H9 (cell line): ENCODE measurements at regions not wholly inside any gene's neighbourhood (a gene's known extent, or its start where the extent isn't known, plus 50 kb on each side); places are given as distances from the start of the nearest gene placed in this dataset.

Experiments
- DNase-seq: peaks from one replicate; pipeline ENCODE4 v3.0.0-alpha.2; 2017
- H2AFZ ChIP-seq: one replicate; pipeline ENCODE4 v1.6.1; 2013; ENCODE audit warnings: mild to moderate bottlenecking, low read length, control low read depth, moderate library complexity
- H2AK5ac ChIP-seq: 2 replicates; pipeline ENCODE4 v1.6.1; 2013; ENCODE audit warnings: low read length, control low read depth, mixed read lengths; ENCODE audit not compliant: insufficient read length
- H2BK120ac ChIP-seq: one replicate; pipeline ENCODE4 v1.6.1; 2013; ENCODE audit warnings: low read depth, mild to moderate bottlenecking, low read length, control low read depth, inconsistent platforms; ENCODE audit not compliant: poor library complexity, severe bottlenecking
- H2BK12ac ChIP-seq: 2 replicates; pipeline ENCODE4 v1.6.1; 2013; ENCODE audit warnings: low read length, control low read depth, mixed read lengths, low read depth; ENCODE audit not compliant: insufficient read length
- H2BK15ac ChIP-seq: 2 replicates; pipeline ENCODE4 v1.6.1; 2013; ENCODE audit warnings: low read depth, low read length, control low read depth
- H2BK20ac ChIP-seq: one replicate; pipeline ENCODE4 v1.6.1; 2013; ENCODE audit warnings: low read depth, mild to moderate bottlenecking, low read length, control low read depth, inconsistent platforms; ENCODE audit not compliant: poor library complexity, severe bottlenecking
- H2BK5ac ChIP-seq: 2 replicates; pipeline ENCODE4 v1.6.1; 2013; ENCODE audit warnings: low read length, control low read depth, mixed read lengths; ENCODE audit not compliant: insufficient read length
- H3K14ac ChIP-seq: 2 replicates; pipeline ENCODE4 v1.6.1; 2013; ENCODE audit warnings: low read length, control low read depth; ENCODE audit not compliant: insufficient read depth
- H3K18ac ChIP-seq: 2 replicates; pipeline ENCODE4 v1.6.1; 2013; ENCODE audit warnings: low read depth, mild to moderate bottlenecking, mixed read lengths, low read length, control low read depth; ENCODE audit not compliant: insufficient read length
- H3K23ac ChIP-seq: 2 replicates; pipeline ENCODE4 v1.6.1; 2013; ENCODE audit warnings: low read length, control low read depth, mixed read lengths, low read depth; ENCODE audit not compliant: insufficient read length
- H3K23me2 ChIP-seq: 2 replicates; pipeline ENCODE4 v1.6.1; 2013; ENCODE audit warnings: low read depth, mild to moderate bottlenecking, mixed read lengths, low read length, control low read depth; ENCODE audit not compliant: insufficient read length, poor library complexity, severe bottlenecking
- H3K27ac ChIP-seq: 2 replicates; pipeline ENCODE4 v1.5.1; 2013; ENCODE audit warnings: low read length, control low read depth, mixed read lengths, low read depth; ENCODE audit not compliant: insufficient read length
- H3K27me3 ChIP-seq: 2 replicates; pipeline ENCODE4 v1.6.1; 2013; ENCODE audit warnings: low read length, control low read depth, inconsistent platforms; ENCODE audit not compliant: insufficient read depth
- H3K4ac ChIP-seq: 2 replicates; pipeline ENCODE4 v1.6.1; 2013; ENCODE audit warnings: low read depth, mild to moderate bottlenecking, control low read depth, inconsistent platforms, low read length, moderate library complexity
- H3K4me1 ChIP-seq: 2 replicates; pipeline ENCODE4 v1.6.1; 2013; ENCODE audit warnings: low read length, control low read depth, inconsistent platforms; ENCODE audit not compliant: insufficient read depth
- H3K4me2 ChIP-seq: 2 replicates; pipeline ENCODE4 v1.6.1; 2013; ENCODE audit warnings: low read length, control low read depth, mixed read lengths; ENCODE audit not compliant: insufficient read length, insufficient read depth
- H3K56ac ChIP-seq: 2 replicates; pipeline ENCODE4 v1.6.1; 2013; ENCODE audit warnings: low read depth, mild to moderate bottlenecking, mixed read lengths, low read length, control low read depth; ENCODE audit not compliant: insufficient read length
- H3K79me1 ChIP-seq: 2 replicates; pipeline ENCODE4 v1.6.1; 2013; ENCODE audit warnings: low read depth, mild to moderate bottlenecking, moderate library complexity, low read length, control low read depth, inconsistent platforms; ENCODE audit not compliant: insufficient read depth, poor library complexity, severe bottlenecking
- H3K79me2 ChIP-seq: 2 replicates; pipeline ENCODE4 v1.6.1; 2013; ENCODE audit warnings: low read length, control low read depth, inconsistent platforms; ENCODE audit not compliant: insufficient read depth
- H3K9ac ChIP-seq: 2 replicates; pipeline ENCODE4 v1.6.1; 2013; ENCODE audit warnings: low read length, control low read depth, mixed read lengths; ENCODE audit not compliant: insufficient read length; ENCODE audit errors: extremely low read depth
- H3K9me3 ChIP-seq: one replicate; pipeline ENCODE4 v1.6.1; 2013; ENCODE audit warnings: low read depth, low read length, inconsistent platforms; ENCODE audit not compliant: control insufficient read depth
- H3T11ph ChIP-seq: one replicate; pipeline ENCODE4 v1.6.1; 2013; ENCODE audit warnings: mild to moderate bottlenecking, low read length, control low read depth, inconsistent platforms
- H4K20me1 ChIP-seq: one replicate; pipeline ENCODE4 v1.6.1; 2013; ENCODE audit not compliant: control insufficient read depth, insufficient read length, insufficient read depth
- H4K5ac ChIP-seq: 2 replicates; pipeline ENCODE4 v1.6.1; 2013; ENCODE audit warnings: low read depth, mild to moderate bottlenecking, mixed read lengths, low read length, control low read depth; ENCODE audit not compliant: insufficient read length
- H4K8ac ChIP-seq: replicated peaks from 2 replicates; pipeline ENCODE4 v1.6.1; 2013; ENCODE audit warnings: low read length, control low read depth, mixed read lengths, low read depth; ENCODE audit not compliant: insufficient read length
- H4K91ac ChIP-seq: 2 replicates; pipeline ENCODE4 v1.6.1; 2013; ENCODE audit warnings: low read depth, mild to moderate bottlenecking, moderate library complexity, mixed read lengths, low read length, control low read depth; ENCODE audit not compliant: insufficient read length
- H3K27ac Mint-ChIP-seq, 3 experiments: 2 replicates in 2 of 3; 3 replicates in 1 of 3; pipeline ENCODE4 v1.8.0; 2020 to 2021; ENCODE audit warnings: mixed read lengths in 3 of 3, mild to moderate bottlenecking in 1 of 3, moderate library complexity in 1 of 3
- H3K27me3 Mint-ChIP-seq: 2 replicates; pipeline ENCODE4 v1.8.0; 2021; ENCODE audit warnings: low read depth, mild to moderate bottlenecking, moderate library complexity, mixed read lengths
- H3K36me3 Mint-ChIP-seq, 3 experiments: 2 replicates in 2 of 3; 3 replicates in 1 of 3; pipeline ENCODE4 v1.8.0; 2020 to 2021; ENCODE audit warnings: low read depth in 3 of 3, mixed read lengths in 3 of 3; ENCODE audit not compliant: insufficient read depth in 1 of 3
- H3K4me1 Mint-ChIP-seq, 2 experiments: 2 replicates each; pipeline ENCODE4 v1.8.0; 2020; ENCODE audit warnings: mixed read lengths in 2 of 2
- H3K4me3 Mint-ChIP-seq, 2 experiments: 2 replicates in 1 of 2; 3 replicates in 1 of 2; pipeline ENCODE4 v1.8.0; 2020 to 2021; ENCODE audit warnings: mild to moderate bottlenecking in 2 of 2, mixed read lengths in 2 of 2, moderate library complexity in 1 of 2
- H3K9me3 Mint-ChIP-seq, 2 experiments: 2 replicates in 1 of 2; 3 replicates in 1 of 2; pipeline ENCODE4 v1.8.0; 2020; ENCODE audit warnings: mild to moderate bottlenecking in 2 of 2, mixed read lengths in 2 of 2, moderate library complexity in 1 of 2
- CTCF ChIP-seq: fragments of 200-600 bp; sonication (generic); conservative IDR thresholded peaks from 3 replicates; pipeline ENCODE4 v1.8.0; 2021; ENCODE audit warnings: antibody characterized with exemption, mild to moderate bottlenecking
- WGBS: extraction: QIAGEN DNeasy Blood & Tissue Kit; methylation state at CpG from one replicate; pipeline ENCODE4 v1.1.7; 2013; ENCODE audit warnings: missing lambda C conversion rate, low lambda C conversion rate, mixed read lengths; ENCODE audit not compliant: insufficient read length; ENCODE audit errors: extremely low coverage; 5-methylcytosine and 5-hydroxymethylcytosine counted together

DNA sequence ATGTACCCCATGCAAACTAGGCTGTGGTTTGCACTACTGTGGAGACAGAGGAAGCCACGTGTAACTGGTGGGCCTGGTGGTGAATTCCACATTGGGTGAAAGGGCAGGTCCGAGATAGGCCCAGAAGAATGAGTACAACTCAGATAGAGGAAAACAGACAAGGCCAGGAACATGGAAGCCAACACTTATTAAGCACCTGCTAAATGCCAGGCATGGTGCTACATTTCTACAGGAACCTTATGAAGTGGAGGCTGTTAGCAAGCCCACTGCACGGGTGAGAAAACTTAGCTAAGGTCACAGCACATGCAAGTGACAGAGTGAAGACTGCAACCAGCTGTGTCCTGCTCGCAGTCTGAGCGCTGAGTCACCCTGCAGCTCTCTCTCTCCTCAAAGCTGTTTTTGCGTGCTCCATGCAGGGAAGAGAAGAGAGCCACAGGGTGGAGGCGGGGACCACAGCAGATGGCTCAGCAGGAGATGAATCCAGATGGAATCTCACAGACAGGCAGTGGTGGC, 65.5 kb upstream of the SPTLC1 start:
- Histone ChIP-seq H3K14ac (no peak overlapping the region), H2BK5ac (no peak overlapping the region), H3K79me1 (no peaks in the 10 kb centered on the region), H2BK12ac (no peak overlapping the region), H2BK15ac (no peak overlapping the region), H4K5ac (no peak overlapping the region), H3K23ac (no peak overlapping the region), H2BK20ac (no peak overlapping the region), H3K18ac (no peak overlapping the region), H3T11ph (no peak overlapping the region), H2AFZ (no peak overlapping the region), H3K9ac (no peak overlapping the region), H4K20me1 (no peaks in the 10 kb centered on the region), H4K8ac (no peak overlapping the region), H3K4me2 (no peak overlapping the region), H4K91ac (no peak overlapping the region), H3K23me2 (no peaks in the 10 kb centered on the region), H3K27ac (no peak overlapping the region), H2BK120ac (no peak overlapping the region), H3K56ac (no peak overlapping the region), H3K9me3 (no peaks in the 10 kb centered on the region), H3K27me3 (no peaks in the 10 kb centered on the region), H3K4ac (no peak overlapping the region), H3K79me2 (no peaks in the 10 kb centered on the region), H3K4me1 (no peaks in the 10 kb centered on the region), H2AK5ac (no peak overlapping the region)
- peaks cover 0 to 4% of the 10 kb centered on the region in 2 experiments; a peak in 3 of 4 replicates for H3K4me1 Mint-ChIP-seq
- DNase-seq = no peak
- H3K36me3 Mint-ChIP-seq = peaks cover 0 to 3% (median 0%) of the 10 kb centered on the region in 3 experiments; a peak in 1 of 7 replicates
- no CpG with 5 or more reads among the region's 7 CpGs for WGBS
- TF ChIP-seq CTCF = no peak
- H3K9me3 Mint-ChIP-seq = peaks cover 3 to 6% of the 10 kb centered on the region in 2 experiments; a peak in 3 of 5 replicates
- peak overlapping the region in 2 of 3 experiments; percentile 72 to 76; a peak in 5 of 7 replicates for H3K27ac Mint-ChIP-seq
- peaks cover 8% of the 10 kb centered on the region for H3K27me3 Mint-ChIP-seq
- no peak overlapping the region for H3K4me3 Mint-ChIP-seq
